ENCODE measurements at regions not wholly inside any gene's neighbourhood (a gene's known extent, or its start where the extent isn't known, plus 50 kb on each side); places are given as distances from the start of the nearest gene placed in this dataset.

GRCh38 chr3:82938821-82939328 lies 1177.4 kb upstream of the GBE1 start:
- H3K36me3 ChIP-seq = no peaks in the 10 kb centered on the region

DNA sequence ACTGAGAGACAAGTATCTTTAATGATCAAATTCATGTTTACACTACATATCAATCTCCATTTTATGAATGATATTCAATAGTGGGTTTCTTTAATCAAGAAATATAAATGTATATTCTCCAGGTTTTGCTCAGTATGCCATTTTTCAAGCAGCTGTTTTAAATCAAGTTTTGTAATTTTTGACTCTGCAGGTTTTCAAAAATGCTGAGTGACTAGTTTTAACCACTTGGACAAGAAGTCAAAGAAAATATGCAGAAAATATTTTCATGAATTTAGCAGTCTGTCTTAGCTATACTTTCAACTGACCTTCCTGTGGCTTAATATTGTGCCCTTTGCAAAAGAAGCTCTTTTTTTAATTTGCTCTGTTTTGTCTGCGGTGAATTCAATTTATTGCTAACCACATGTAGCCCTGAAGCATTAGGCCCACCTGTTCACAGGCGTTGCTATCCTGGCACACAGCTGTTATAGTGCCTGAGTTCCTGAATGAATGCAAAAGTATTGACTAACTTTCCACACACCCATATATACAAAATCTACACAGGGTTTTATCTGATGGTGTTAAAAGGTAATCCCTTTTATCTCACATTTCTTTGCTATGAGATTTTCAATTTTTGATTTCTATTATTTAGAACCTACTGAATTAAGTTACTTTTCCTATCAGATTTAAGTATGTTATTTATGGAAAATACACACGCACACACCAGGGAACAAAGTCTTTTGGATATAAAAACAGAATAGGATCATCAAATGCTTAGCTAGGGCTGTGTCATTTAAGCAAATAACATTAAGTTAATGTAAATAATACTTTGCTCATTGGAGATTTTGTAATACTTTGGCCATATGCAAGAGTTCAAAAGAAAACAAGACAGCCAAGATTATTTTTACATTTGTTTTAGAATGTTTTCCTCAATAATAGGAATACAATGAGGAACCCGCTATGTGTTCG lies 1166.1 kb upstream of the GBE1 start:
- no peak for TF ChIP-seq CTCF (IDR thresholded peaks at IDR 0.05)
- Histone ChIP-seq H3K4me1 (no peaks in the 10 kb centered on the region), H3K4me3 (no peak overlapping the region), H3K27ac (no peak overlapping the region), H3K36me3 (no peaks in the 10 kb centered on the region), H3K9me3 (peaks cover 0 to 10% (median 0%) of the 10 kb centered on the region in 11 donors), H3K27me3 (no peaks in the 10 kb centered on the region)
- intact Hi-C loops (cut with DNase I) = no loop called here
- ATAC-seq = no peak
- no peak for DNase-seq
- WGBS, 2 donors = 83 to 84% methylated on average over 5 of the region's 5 CpGs

More at GRCh38 chr3:82938821-82939328, 1177.4 kb upstream of the GBE1 start:
- 92% methylated on average over 19 of the region's 19 CpGs for WGBS, 2 donors
- Histone ChIP-seq H3K27me3 (no peaks in the 10 kb centered on the region), H3K4me1 (no peaks in the 10 kb centered on the region), H3K27ac (no peak overlapping the region), H3K4me3 (no peak overlapping the region), H3K9me3 (peaks cover 0 to 67% (median 0%) of the 10 kb centered on the region in 11 donors)
- DNase-seq (no peak), ATAC-seq (no peak)
- intact Hi-C loops (cut with DNase I) = no loop called here
- no peak for TF ChIP-seq CTCF (IDR thresholded peaks at IDR 0.05)

DNA sequence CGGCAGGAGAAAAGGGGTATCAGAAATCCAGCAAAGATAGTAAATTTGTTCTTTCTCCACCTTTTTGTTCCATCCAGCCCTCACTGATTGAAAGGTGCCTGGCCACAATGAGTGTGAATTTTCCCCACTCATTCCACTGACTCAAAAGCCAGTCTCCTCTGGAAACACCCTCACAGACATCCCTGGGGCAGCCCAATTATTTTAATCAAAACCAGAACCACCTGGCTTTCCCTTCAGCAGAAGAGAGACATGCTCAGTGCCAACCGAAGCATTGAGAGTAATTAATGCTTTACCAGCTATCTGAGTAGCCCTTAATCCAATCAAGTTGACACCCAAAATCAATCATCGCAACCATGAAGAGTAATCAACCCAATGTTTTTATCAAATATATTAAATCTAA lies 1129.6 kb upstream of the GBE1 start:
- Histone ChIP-seq H3K27ac (no peak overlapping the region), H3K4me1 (no peaks in the 10 kb centered on the region), H3K4me3 (no peak overlapping the region), H3K27me3 (no peaks in the 10 kb centered on the region), H3K9me3 (no peaks in the 10 kb centered on the region), H3K36me3 (no peaks in the 10 kb centered on the region)
- intact Hi-C loops (cut with DNase I) = no loop called here
- no peak for DNase-seq
- no peak for ATAC-seq
- no peak for TF ChIP-seq CTCF (IDR thresholded peaks at IDR 0.05)
- WGBS, 2 donors = 66 to 68% methylated on average over 3 of the region's 3 CpGs

- Histone ChIP-seq H3K4me1 (no peaks in the 10 kb centered on the region), H3K27ac (no peak overlapping the region), H3K36me3 (no peaks in the 10 kb centered on the region), H3K27me3 (no peaks in the 10 kb centered on the region), H3K9me3 (peaks cover 0 to 6% (median 0%) of the 10 kb centered on the region in 11 donors), H3K4me3 (no peak overlapping the region)
- no peak for ATAC-seq
- DNase-seq = no peak
- WGBS, 2 donors = 80 to 83% methylated on average over 2 of the region's 2 CpGs
- TF ChIP-seq CTCF (IDR thresholded peaks at IDR 0.05) = no peak
- intact Hi-C loops (cut with DNase I) = no loop called here
Observed at GRCh38 chr3:82883072-82883471, 1121.6 kb upstream of the GBE1 start.

Data from heart right ventricle (tissue), 16 donors.